ENCODE measurements at regions not wholly inside any gene's neighbourhood (a gene's known extent, or its start where the extent isn't known, plus 50 kb on each side); places are given as distances from the start of the nearest gene placed in this dataset.

GRCh38 chr6:6926856-6927255, 180.9 kb upstream of the RREB1 start:
- TF ChIP-seq CTCF (IDR thresholded peaks at IDR 0.05; ENCODE audit: poor library complexity): no peak
- no peak for TF ChIP-seq EZH2 (IDR thresholded peaks at IDR 0.05; ENCODE audit: borderline replicate concordance)
- TF ChIP-seq EZH2phosphoT487 (IDR thresholded peaks at IDR 0.05; ENCODE audit: low read depth, severe bottlenecking, unreplicated experiment): no peak
